ENCODE measurements at regions not wholly inside any gene's neighbourhood (a gene's known extent, or its start where the extent isn't known, plus 50 kb on each side); places are given as distances from the start of the nearest gene placed in this dataset.

DNA sequence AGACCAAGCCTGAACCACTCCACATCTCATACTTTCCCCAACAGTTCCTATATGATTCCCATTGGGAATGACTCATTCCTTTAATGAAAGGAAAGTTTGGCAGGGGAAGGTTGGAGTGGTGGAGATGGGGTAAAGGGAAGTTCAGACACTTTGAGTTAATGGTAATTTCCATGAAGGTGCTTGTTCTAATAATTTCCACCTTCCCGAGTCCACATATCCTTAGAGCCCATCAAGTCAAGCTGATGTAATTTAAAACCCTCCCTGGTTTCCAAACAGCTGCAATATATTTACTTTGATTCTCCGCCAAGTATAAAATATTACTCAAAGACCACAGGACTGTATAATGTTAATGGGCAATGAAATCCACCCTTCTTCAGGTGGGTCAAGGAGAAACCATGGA, 95.0 kb upstream of the GALNT15 start:
- H3K27me3 ChIP-seq (replicated peaks in 1 of 2; ENCODE audit: control insufficient read depth in 2 of 2, insufficient read depth in 2 of 2, low read length in 1 of 2) = no peaks in the 10 kb centered on the region; a peak in 1 of 4 replicates
- no peak for DNase-seq (ENCODE audit: low read depth, low spot score)
- no peak overlapping the region for H2AFZ ChIP-seq (ENCODE audit: control insufficient read depth, low read depth, low read length)
- no peaks in the 10 kb centered on the region for H4K20me1 ChIP-seq (ENCODE audit: control insufficient read depth, insufficient read depth)
- no peaks in the 10 kb centered on the region for H3K79me2 ChIP-seq (ENCODE audit: control insufficient read depth, insufficient read depth, low read length)
- no peak overlapping the region for H3K9ac ChIP-seq (ENCODE audit: control insufficient read depth, insufficient read depth, low read length)
- no peak for TF ChIP-seq RUNX3 (IDR thresholded peaks at IDR 0.05; ENCODE audit: low read length)
- no peak for TF ChIP-seq CBFB (IDR thresholded peaks at IDR 0.05; ENCODE audit: low read depth)
- TF ChIP-seq ZNF384 (IDR thresholded peaks at IDR 0.05; ENCODE audit: borderline replicate concordance, low read depth, low read length) = no peak
- no peak for TF ChIP-seq POLR2A (IDR thresholded peaks at IDR 0.05; ENCODE audit: low read depth, low read length)
- TF ChIP-seq BCLAF1 (IDR thresholded peaks at IDR 0.05) = no peak
- no peak for TF ChIP-seq RELA (IDR thresholded peaks at IDR 0.05; ENCODE audit: borderline replicate concordance, partially characterized antibody)
- no peak for TF ChIP-seq MYB (IDR thresholded peaks at IDR 0.05; ENCODE audit: borderline replicate concordance, low read depth, low read length)
- no peak for TF ChIP-seq ZNF274 (IDR thresholded peaks at IDR 0.05; ENCODE audit: insufficient read depth, insufficient read length)
- no peak for TF ChIP-seq EED (IDR thresholded peaks at IDR 0.05; ENCODE audit: low read depth)
- no peak for TF ChIP-seq JUND (IDR thresholded peaks at IDR 0.05; ENCODE audit: low read depth, low read length)
- TF ChIP-seq SMARCA5 (IDR thresholded peaks at IDR 0.05) = no peak
- H3K4me3 ChIP-seq = no peak overlapping the region
- BruUV-seq (replicated peaks) = no TSS peak
- POLR2A ChIA-PET = no interaction called here
- CTCF ChIA-PET = no interaction called here
- FAIRE-seq = no peak
- no peaks in the 10 kb centered on the region; the same call in 1 of the 3 replicates for H3K9me3 ChIP-seq (replicated peaks; ENCODE audit: control insufficient read depth, insufficient read depth, low read length)
- in situ Hi-C loops (cut with MboI) = no loop called here
- WGBS (ENCODE audit: insufficient coverage, insufficient replicate concordance, low lambda C conversion rate, missing lambda C conversion rate) = 73% methylated on average over 2 of the region's 2 CpGs
- RAD21 ChIA-PET (ENCODE audit: unreplicated experiment) = no interaction called here
- H3K4me2 ChIP-seq (ENCODE audit: control insufficient read depth, insufficient read depth) = no peak overlapping the region
- H3K4me1 ChIP-seq (ENCODE audit: control insufficient read depth, insufficient read depth, low read length) = no peaks in the 10 kb centered on the region
- no peak overlapping the region for H3K27ac ChIP-seq (ENCODE audit: control insufficient read depth, insufficient read depth)
- intact Hi-C loops (cut with micrococcal nuclease; ENCODE audit: unreplicated experiment) = no loop called here
- H3K36me3 ChIP-seq (ENCODE audit: control insufficient read depth in 2 of 2, insufficient read depth in 2 of 2, low read length in 1 of 2) = no peaks in the 10 kb centered on the region
- SMC1A ChIA-PET (ENCODE audit: uncharacterized antibody, unreplicated experiment) = no interaction called here
- ATAC-seq = no peak

All from GM12878 (cell line).